ENCODE measurements at regions not wholly inside any gene's neighbourhood (a gene's known extent, or its start where the extent isn't known, plus 50 kb on each side); places are given as distances from the start of the nearest gene placed in this dataset.

DNA sequence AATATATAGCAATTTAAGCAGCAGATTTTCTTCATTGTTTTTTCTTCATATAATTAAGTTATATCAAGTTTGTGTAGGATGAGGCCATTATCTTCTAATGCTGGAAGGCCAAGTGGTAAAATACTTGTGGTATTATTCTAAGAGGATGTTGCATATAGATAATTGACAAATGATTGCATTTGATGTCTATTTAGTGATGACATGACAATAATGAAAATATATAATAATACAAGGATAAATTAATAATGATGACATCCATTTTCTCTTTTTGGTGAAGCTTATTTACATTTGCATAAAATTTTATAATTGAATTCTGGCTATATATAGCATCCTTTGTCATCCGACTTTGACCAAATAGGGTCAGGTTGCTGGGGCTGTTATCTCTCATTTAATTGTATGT lies 195.4 kb upstream of the KCNJ16 start:
- DNase-seq: no peak
- intact Hi-C loops (cut with DNase I; ENCODE audit: low total_unique reads): no loop called here
- TF ChIP-seq POLR2AphosphoS5 (IDR thresholded peaks at IDR 0.05): no peak
- TF ChIP-seq, protein P1, sequence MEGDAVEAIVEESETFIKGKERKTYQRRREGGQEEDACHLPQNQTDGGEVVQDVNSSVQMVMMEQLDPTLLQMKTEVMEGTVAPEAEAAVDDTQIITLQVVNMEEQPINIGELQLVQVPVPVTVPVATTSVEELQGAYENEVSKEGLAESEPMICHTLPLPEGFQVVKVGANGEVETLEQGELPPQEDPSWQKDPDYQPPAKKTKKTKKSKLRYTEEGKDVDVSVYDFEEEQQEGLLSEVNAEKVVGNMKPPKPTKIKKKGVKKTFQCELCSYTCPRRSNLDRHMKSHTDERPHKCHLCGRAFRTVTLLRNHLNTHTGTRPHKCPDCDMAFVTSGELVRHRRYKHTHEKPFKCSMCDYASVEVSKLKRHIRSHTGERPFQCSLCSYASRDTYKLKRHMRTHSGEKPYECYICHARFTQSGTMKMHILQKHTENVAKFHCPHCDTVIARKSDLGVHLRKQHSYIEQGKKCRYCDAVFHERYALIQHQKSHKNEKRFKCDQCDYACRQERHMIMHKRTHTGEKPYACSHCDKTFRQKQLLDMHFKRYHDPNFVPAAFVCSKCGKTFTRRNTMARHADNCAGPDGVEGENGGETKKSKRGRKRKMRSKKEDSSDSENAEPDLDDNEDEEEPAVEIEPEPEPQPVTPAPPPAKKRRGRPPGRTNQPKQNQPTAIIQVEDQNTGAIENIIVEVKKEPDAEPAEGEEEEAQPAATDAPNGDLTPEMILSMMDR (IDR thresholded peaks at IDR 0.05 in 8 of 11, conservative IDR thresholded peaks at IDR 0.05 in 3 of 11): no peak
- no peak for TF ChIP-seq POLR2A (IDR thresholded peaks at IDR 0.05)
- 2 to 88% (median 79%) methylated on average over 1 of the region's 1 CpG for WGBS, 5 donors
- Histone ChIP-seq H3K4me3 (no peak overlapping the region), H3K36me3 (no peaks in the 10 kb centered on the region), H3K27me3 (replicated peaks in 1 of 7) (no peaks in the 10 kb centered on the region), H3K4me1 (peaks cover 0 to 3% (median 0%) of the 10 kb centered on the region in 6 donors), H3K27ac (no peak overlapping the region), H3K9me3 (peaks cover 0 to 14% (median 0%) of the 10 kb centered on the region in 8 donors)

DNA sequence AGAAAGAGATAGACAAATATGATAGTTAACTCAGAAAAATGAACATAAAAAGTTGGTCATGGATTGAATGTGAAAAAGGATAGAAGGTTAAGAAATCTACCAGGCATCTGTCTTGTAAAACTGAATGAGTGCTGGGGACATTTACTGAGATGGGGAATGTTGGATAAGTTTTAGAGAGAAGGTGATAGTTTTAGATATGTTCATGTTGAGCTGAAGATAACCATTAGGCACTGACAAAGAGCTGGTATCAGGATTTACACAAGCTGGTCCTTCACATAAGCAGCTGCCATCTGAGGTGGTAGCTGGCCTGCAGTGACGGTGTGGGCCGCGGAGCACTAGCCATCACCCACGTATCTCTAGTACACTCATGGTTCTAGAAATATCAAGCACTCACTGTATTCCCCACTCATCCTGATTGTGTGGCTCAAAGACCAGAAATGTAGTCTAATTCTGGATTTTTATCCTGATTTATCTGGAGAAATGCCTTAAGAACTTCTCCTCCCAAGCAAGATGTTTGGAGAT lies 194.4 kb upstream of the KCNJ16 start:
- Histone ChIP-seq H3K4me1 (peaks cover 0 to 7% (median 2%) of the 10 kb centered on the region in 6 donors), H3K9me3 (peaks cover 0 to 14% (median 0%) of the 10 kb centered on the region in 8 donors), H3K27ac (no peak overlapping the region), H3K27me3 (replicated peaks in 1 of 7) (no peaks in the 10 kb centered on the region), H3K36me3 (no peaks in the 10 kb centered on the region), H3K4me3 (no peak overlapping the region)
- 89 to 97% (median 92%) methylated on average over 4 of the region's 4 CpGs for WGBS, 5 donors
- no peak for DNase-seq
- intact Hi-C loops (cut with DNase I; ENCODE audit: low total_unique reads): no loop called here
- TF ChIP-seq, protein P1 (IDR thresholded peaks at IDR 0.05 in 8 of 11, conservative IDR thresholded peaks at IDR 0.05 in 3 of 11): no peak
- TF ChIP-seq POLR2A (IDR thresholded peaks at IDR 0.05) (no peak), POLR2AphosphoS5 (IDR thresholded peaks at IDR 0.05) (no peak)

DNA sequence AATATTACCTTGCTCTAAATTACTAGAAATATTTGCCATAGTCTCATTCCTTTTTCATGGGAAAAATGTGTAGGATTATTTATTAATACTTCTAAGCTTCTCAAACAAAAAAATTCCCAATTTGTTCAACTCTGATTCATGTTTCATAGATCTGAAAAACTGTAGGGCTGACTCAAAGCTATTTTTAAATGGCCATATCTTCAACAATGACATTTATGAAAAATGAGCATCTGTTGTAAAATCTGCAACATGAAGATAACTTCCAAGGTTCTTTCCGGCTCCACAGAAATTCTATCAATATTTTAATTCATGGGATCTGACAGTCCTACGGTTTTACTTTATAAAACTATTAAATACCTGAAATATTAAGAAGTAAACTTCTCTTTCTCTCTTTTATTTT lies 192.7 kb upstream of the KCNJ16 start:
- DNase-seq: no peak
- peaks cover 0 to 7% (median 2%) of the 10 kb centered on the region in 6 donors for H3K4me1 ChIP-seq
- TF ChIP-seq POLR2A (IDR thresholded peaks at IDR 0.05): no peak
- TF ChIP-seq, protein P1 (IDR thresholded peaks at IDR 0.05 in 8 of 11, conservative IDR thresholded peaks at IDR 0.05 in 3 of 11): no peak
- no peak for TF ChIP-seq POLR2AphosphoS5 (IDR thresholded peaks at IDR 0.05)
- H3K9me3 ChIP-seq: peaks cover 0 to 12% (median 0%) of the 10 kb centered on the region in 8 donors
- no peaks in the 10 kb centered on the region for H3K27me3 ChIP-seq (replicated peaks in 1 of 7)
- H3K36me3 ChIP-seq: no peaks in the 10 kb centered on the region
- intact Hi-C loops (cut with DNase I; ENCODE audit: low total_unique reads): no loop called here
- WGBS, 5 donors: 52 to 69% (median 66%) methylated on average over 2 of the region's 2 CpGs
- H3K4me3 ChIP-seq: no peak overlapping the region
- no peak overlapping the region for H3K27ac ChIP-seq

- TF ChIP-seq POLR2A (IDR thresholded peaks at IDR 0.05): no peak
- no peak for TF ChIP-seq POLR2AphosphoS5 (IDR thresholded peaks at IDR 0.05)
- TF ChIP-seq, protein P1 (IDR thresholded peaks at IDR 0.05 in 8 of 11, conservative IDR thresholded peaks at IDR 0.05 in 3 of 11): no peak
- DNase-seq: no peak
- Histone ChIP-seq H3K27me3 (replicated peaks in 1 of 7) (no peaks in the 10 kb centered on the region), H3K27ac (no peak overlapping the region), H3K4me3 (no peak overlapping the region), H3K36me3 (no peaks in the 10 kb centered on the region), H3K9me3 (peaks cover 0 to 6% (median 0%) of the 10 kb centered on the region in 8 donors), H3K4me1 (peaks cover 0 to 7% (median 2%) of the 10 kb centered on the region in 6 donors)
- intact Hi-C loops (cut with DNase I; ENCODE audit: low total_unique reads): no loop called here
- WGBS, 5 donors: 74 to 91% (median 87%) methylated on average over 3 of the region's 3 CpGs
Observed at GRCh38 chr17:69883120-69883519, 191.9 kb upstream of the KCNJ16 start.
